IMR-90 (cell line): ENCODE measurements at regions not wholly inside any gene's neighbourhood (a gene's known extent, or its start where the extent isn't known, plus 50 kb on each side); places are given as distances from the start of the nearest gene placed in this dataset.

ENCODE experiments used
- ATAC-seq: fragments of 200-7000 bp; cut with Tn5 transposase; 2 replicates; pipeline ENCODE4 v1.9.1; 2020; ENCODE audit warnings: low read depth, mild to moderate bottlenecking, moderate library complexity
- BruUV-seq: library from RNA; stranded (reverse); fragments of 400-500 nt; replicated peaks from 2 replicates; lab custom pipeline; 2021; lab: Mats Ljungman, UMichigan
- CTCF ChIA-PET: fragments of 300-600 bp; formaldehyde crosslinking; extraction: SDS; loops from one replicate; lab custom pipeline; 2021; ENCODE audit warnings: antibody characterized with exemption; lab: Yijun Ruan, JAX
- POLR2A ChIA-PET: fragments of 300-600 bp; sonication (Branson Sonifier 250); formaldehyde crosslinking; loops from one replicate; lab custom pipeline; 2022; ENCODE audit warnings: antibody characterized with exemption; ENCODE audit not compliant: unreplicated experiment; lab: Charles Lee
- DNase-seq: peaks from one replicate; pipeline ENCODE4 v3.0.0; 2013
- H2AFZ ChIP-seq: replicated peaks from 2 replicates; pipeline ENCODE3; 2013; ENCODE audit warnings: low read length, mild to moderate bottlenecking; ENCODE audit not compliant: poor library complexity
- H2AK5ac ChIP-seq: 2 replicates; pipeline ENCODE4 v1.6.1; 2013; ENCODE audit warnings: low read depth, low read length, inconsistent platforms
- H2AK9ac ChIP-seq: replicated peaks from 2 replicates; pipeline ENCODE3; 2013; ENCODE audit warnings: mild to moderate bottlenecking, low read depth, low read length, moderate library complexity; ENCODE audit not compliant: poor library complexity
- H2BK120ac ChIP-seq: 2 replicates; pipeline ENCODE4 v1.6.1; 2013; ENCODE audit warnings: low read depth, low read length, inconsistent platforms
- H2BK15ac ChIP-seq: 3 replicates; pipeline ENCODE4 v1.6.1; 2013; ENCODE audit warnings: low read depth, low read length, inconsistent platforms
- H2BK20ac ChIP-seq: 2 replicates; pipeline ENCODE4 v1.6.1; 2013; ENCODE audit warnings: low read depth, mild to moderate bottlenecking, inconsistent platforms, low read length, moderate library complexity
- H2BK5ac ChIP-seq: 2 replicates; pipeline ENCODE4 v1.6.1; 2013; ENCODE audit warnings: mild to moderate bottlenecking, low read depth, low read length, inconsistent platforms; ENCODE audit not compliant: poor library complexity, severe bottlenecking
- H3K14ac ChIP-seq: replicated peaks from 2 replicates; pipeline ENCODE4 v1.6.1; 2013; ENCODE audit warnings: low read depth, low read length, inconsistent platforms
- H3K18ac ChIP-seq: 2 replicates; pipeline ENCODE4 v1.6.1; 2013; ENCODE audit warnings: low read depth, low read length, control low read depth
- H3K23ac ChIP-seq: 2 replicates; pipeline ENCODE4 v1.6.1; 2013; ENCODE audit warnings: low read depth, low read length, inconsistent platforms
- H3K27ac ChIP-seq: 2 replicates; pipeline ENCODE4 v1.5.1; 2013; ENCODE audit warnings: mild to moderate bottlenecking, control low read depth, low read length; ENCODE audit not compliant: insufficient read depth
- H3K27me3 ChIP-seq: 2 replicates; pipeline ENCODE4 v1.6.1; 2013; ENCODE audit warnings: low read length; ENCODE audit not compliant: control insufficient read depth, insufficient read depth
- H3K36me3 ChIP-seq: 2 replicates; pipeline ENCODE4 v1.6.1; 2013; ENCODE audit warnings: low read length, mixed read lengths; ENCODE audit not compliant: control insufficient read depth, insufficient read depth
- H3K4ac ChIP-seq: 2 replicates; pipeline ENCODE4 v1.6.1; 2013; ENCODE audit warnings: low read depth, low read length, inconsistent platforms
- H3K4me1 ChIP-seq: 2 replicates; pipeline ENCODE4 v1.6.1; 2013; ENCODE audit warnings: low read length, mixed read lengths; ENCODE audit not compliant: control insufficient read depth, insufficient read depth
- H3K4me2 ChIP-seq: 2 replicates; pipeline ENCODE4 v1.6.1; 2013; ENCODE audit warnings: low read depth, mild to moderate bottlenecking, control low read depth, low read length, moderate library complexity
- H3K4me3 ChIP-seq: 2 replicates; pipeline ENCODE4 v1.5.1; 2013; ENCODE audit warnings: low read depth, mild to moderate bottlenecking, control low read depth, low read length, moderate library complexity; ENCODE audit not compliant: insufficient read depth
- H3K56ac ChIP-seq: 2 replicates; pipeline ENCODE4 v1.6.1; 2013; ENCODE audit warnings: low read length, inconsistent platforms; ENCODE audit not compliant: insufficient read depth; ENCODE audit errors: extremely low read depth
- H3K79me1 ChIP-seq, 2 experiments: 2 replicates each; pipeline ENCODE4 v1.6.1; 2013; ENCODE audit warnings: low read length in 2 of 2, inconsistent platforms in 1 of 2, low read depth in 1 of 2
- H3K9ac ChIP-seq: 2 replicates; pipeline ENCODE4 v1.6.1; 2013; ENCODE audit warnings: low read depth, low read length, control low read depth
- H3K9me1 ChIP-seq: 2 replicates; pipeline ENCODE4 v1.6.1; 2013; ENCODE audit warnings: low read length, inconsistent platforms; ENCODE audit not compliant: insufficient read depth
- H3K9me3 ChIP-seq: 2 replicates; pipeline ENCODE4 v1.6.1; 2013; ENCODE audit warnings: low read length; ENCODE audit not compliant: control insufficient read depth, insufficient read depth
- H4K20me1 ChIP-seq: 2 replicates; pipeline ENCODE4 v1.6.1; 2013; ENCODE audit warnings: low read length, inconsistent platforms; ENCODE audit not compliant: insufficient read depth
- H4K5ac ChIP-seq: 2 replicates; pipeline ENCODE4 v1.6.1; 2013; ENCODE audit warnings: mild to moderate bottlenecking, low read depth, low read length, control low read depth
- H4K8ac ChIP-seq, 2 experiments: 2 replicates each; pipeline ENCODE4 v1.6.1; 2013; ENCODE audit warnings: low read depth in 2 of 2, low read length in 2 of 2, control low read depth in 1 of 2, inconsistent platforms in 1 of 2
- H4K91ac ChIP-seq: 2 replicates; pipeline ENCODE4 v1.6.1; 2013; ENCODE audit warnings: low read depth, low read length, inconsistent platforms; ENCODE audit not compliant: insufficient read depth
- BHLHE40 ChIP-seq: fragments of 150-350 bp; IDR thresholded peaks from 2 replicates; pipeline ENCODE4 v1.6.1; 2016; ENCODE audit warnings: mild to moderate bottlenecking, low read depth, low read length
- CEBPB ChIP-seq: IDR thresholded peaks from 2 replicates; pipeline ENCODE4 v1.6.1; 2012; ENCODE audit warnings: low read depth, low read length, improper control_type of control experiment
- CHD1 ChIP-seq: IDR thresholded peaks from 2 replicates; pipeline ENCODE4 v1.6.1; 2012; ENCODE audit warnings: low read depth, low read length, improper control_type of control experiment
- FOS ChIP-seq: fragments of 150-350 bp; IDR thresholded peaks from 2 replicates; pipeline ENCODE4 v1.6.1; 2016; ENCODE audit warnings: low read depth, low read length
- MAFK ChIP-seq: IDR thresholded peaks from 2 replicates; pipeline ENCODE4 v1.6.1; 2012; ENCODE audit warnings: low read depth, low read length, improper control_type of control experiment
- MAZ ChIP-seq: IDR thresholded peaks from 2 replicates; pipeline ENCODE4 v1.6.1; 2012; ENCODE audit warnings: low read depth, mild to moderate bottlenecking, low read length, improper control_type of control experiment, moderate library complexity, borderline replicate concordance
- MXI1 ChIP-seq: IDR thresholded peaks from 2 replicates; pipeline ENCODE4 v1.6.1; 2012; ENCODE audit warnings: low read depth, mild to moderate bottlenecking, low read length, moderate library complexity, borderline replicate concordance
- NFE2L2 ChIP-seq: fragments of 150-350 bp; IDR thresholded peaks from 2 replicates; pipeline ENCODE4 v1.6.1; 2016; ENCODE audit warnings: low read depth, mild to moderate bottlenecking, low read length
- POLR2A ChIP-seq: IDR thresholded peaks from 2 replicates; pipeline ENCODE4 v1.6.1; 2012; ENCODE audit warnings: mild to moderate bottlenecking, low read depth, low read length
- RAD21 ChIP-seq: IDR thresholded peaks from 2 replicates; pipeline ENCODE4 v1.6.1; 2012; ENCODE audit warnings: low read length, improper control_type of control experiment
- RCOR1 ChIP-seq: IDR thresholded peaks from 2 replicates; pipeline ENCODE4 v1.6.1; 2012; ENCODE audit warnings: mild to moderate bottlenecking, low read length, improper control_type of control experiment; ENCODE audit not compliant: insufficient replicate concordance
- RFX5 ChIP-seq: IDR thresholded peaks from 2 replicates; pipeline ENCODE4 v1.8.0; 2012; ENCODE audit warnings: low read depth, mild to moderate bottlenecking, low read length, moderate library complexity
- SMC3 ChIP-seq: fragments of 150-350 bp; IDR thresholded peaks from 2 replicates; pipeline ENCODE4 v1.6.1; 2016; ENCODE audit warnings: low read depth, mild to moderate bottlenecking, antibody characterized with exemption, low read length, moderate library complexity
- WGBS, 2 experiments: methylation state at CpG; one replicate each; pipeline versions ENCODE4 v1.1.5 to v1.1.7; 2013; ENCODE audit warnings: missing lambda C conversion rate in 2 of 2; ENCODE audit not compliant: insufficient read length in 1 of 2; ENCODE audit errors: extremely low coverage in 2 of 2; 5-methylcytosine and 5-hydroxymethylcytosine counted together
- dilution Hi-C: fragments of 300-500 bp; cut with HindIII; formaldehyde crosslinking; loops from one replicate; pipeline ENCODE4 v1.14.3; 2018; ENCODE audit warnings: low sequenced_read_pairs; ENCODE audit not compliant: unreplicated experiment
- in situ Hi-C: fragments of 300-500 bp; cut with MboI; formaldehyde crosslinking; loops from 3 replicates; pipeline ENCODE4 v1.14.3; 2019; ENCODE audit warnings: low sequenced_read_pairs, inconsistent platforms, mixed read lengths
- intact Hi-C: fragments of 100-400 bp; cut with micrococcal nuclease; formaldehyde crosslinking; loops from 2 replicates; pipeline ENCODE4 v1.10.0; 2022
- TF ChIP-seq, protein P1 (sequence below): fragments of 150-350 bp; IDR thresholded peaks from 2 replicates; pipeline ENCODE4 v1.6.1; 2017; ENCODE audit warnings: mild to moderate bottlenecking, antibody characterized with exemption, low read length, low read depth
- TF ChIP-seq, protein P2 (sequence below): conservative IDR thresholded peaks from 2 replicates; pipeline ENCODE4 v1.5.1; 2012; ENCODE audit warnings: mild to moderate bottlenecking, low read depth, low read length, improper control_type of control experiment
- TF ChIP-seq, protein P3 (sequence below): fragments of 150-350 bp; IDR thresholded peaks from 2 replicates; pipeline ENCODE4 v1.6.1; 2016; ENCODE audit warnings: low read depth, mild to moderate bottlenecking, low read length, moderate library complexity, borderline replicate concordance

DNA sequence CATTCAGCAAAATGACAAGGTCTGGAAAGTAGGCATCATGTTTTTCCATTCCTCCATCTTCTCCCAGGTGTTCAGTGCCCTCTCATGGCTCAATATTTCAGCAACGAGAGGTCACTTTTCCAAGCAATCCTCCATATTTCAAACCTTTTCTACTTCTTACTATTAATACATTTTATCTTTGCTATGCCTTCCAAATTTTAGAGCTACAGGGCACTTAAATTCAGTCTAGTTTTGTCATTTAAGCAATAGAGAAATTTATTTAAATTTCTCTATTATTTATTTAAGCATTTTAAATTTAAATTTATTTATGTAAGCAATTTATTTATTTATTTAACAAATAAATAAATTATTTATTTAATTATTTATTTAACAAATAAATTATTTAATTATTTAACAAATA lies 305.1 kb upstream of the ANXA10 start:
- ChIA-PET POLR2A (no interaction called here), CTCF (no interaction called here)
- H3K27me3 ChIP-seq, result no peaks in the 10 kb centered on the region
- H2BK120ac ChIP-seq, result no peak overlapping the region
- H3K9ac ChIP-seq, result no peak overlapping the region
- no peak overlapping the region for H2BK5ac ChIP-seq
- H2BK15ac ChIP-seq, result no peak overlapping the region
- no peaks in the 10 kb centered on the region for H3K36me3 ChIP-seq
- H2AK5ac ChIP-seq, result no peak overlapping the region
- intact Hi-C loops, result no loop called here
- no peak overlapping the region for H3K18ac ChIP-seq
- DNase-seq (no peak), ATAC-seq (no peak)
- H3K27ac ChIP-seq, result no peak overlapping the region
- no peak overlapping the region for H4K8ac ChIP-seq
- H4K20me1 ChIP-seq, result no peaks in the 10 kb centered on the region
- no peaks in the 10 kb centered on the region for H3K9me1 ChIP-seq
- no peak overlapping the region for H4K5ac ChIP-seq
- H3K4ac ChIP-seq, result no peak overlapping the region
- H3K4me3 ChIP-seq, result no peak overlapping the region
- in situ Hi-C loops, result no loop called here
- H4K91ac ChIP-seq, result no peak overlapping the region
- no CpG with 5 or more reads among the region's 1 CpG for WGBS, 2 experiments
- no peak overlapping the region for H2AFZ ChIP-seq
- H3K4me1 ChIP-seq, result no peaks in the 10 kb centered on the region
- no peak overlapping the region for H3K4me2 ChIP-seq
- no peak overlapping the region for H3K23ac ChIP-seq
- no peak overlapping the region for H2AK9ac ChIP-seq
- H3K79me1 ChIP-seq, result no peaks in the 10 kb centered on the region
- no peaks in the 10 kb centered on the region for H3K9me3 ChIP-seq
- H3K56ac ChIP-seq, result no peak overlapping the region
- H2BK20ac ChIP-seq, result no peak overlapping the region
- TF ChIP-seq SMC3, result no peak
- TF ChIP-seq, protein P1, sequence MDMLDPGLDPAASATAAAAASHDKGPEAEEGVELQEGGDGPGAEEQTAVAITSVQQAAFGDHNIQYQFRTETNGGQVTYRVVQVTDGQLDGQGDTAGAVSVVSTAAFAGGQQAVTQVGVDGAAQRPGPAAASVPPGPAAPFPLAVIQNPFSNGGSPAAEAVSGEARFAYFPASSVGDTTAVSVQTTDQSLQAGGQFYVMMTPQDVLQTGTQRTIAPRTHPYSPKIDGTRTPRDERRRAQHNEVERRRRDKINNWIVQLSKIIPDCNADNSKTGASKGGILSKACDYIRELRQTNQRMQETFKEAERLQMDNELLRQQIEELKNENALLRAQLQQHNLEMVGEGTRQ, result no peak
- no peak for TF ChIP-seq CHD1
- no peak for TF ChIP-seq NFE2L2
- TF ChIP-seq, protein P2, sequence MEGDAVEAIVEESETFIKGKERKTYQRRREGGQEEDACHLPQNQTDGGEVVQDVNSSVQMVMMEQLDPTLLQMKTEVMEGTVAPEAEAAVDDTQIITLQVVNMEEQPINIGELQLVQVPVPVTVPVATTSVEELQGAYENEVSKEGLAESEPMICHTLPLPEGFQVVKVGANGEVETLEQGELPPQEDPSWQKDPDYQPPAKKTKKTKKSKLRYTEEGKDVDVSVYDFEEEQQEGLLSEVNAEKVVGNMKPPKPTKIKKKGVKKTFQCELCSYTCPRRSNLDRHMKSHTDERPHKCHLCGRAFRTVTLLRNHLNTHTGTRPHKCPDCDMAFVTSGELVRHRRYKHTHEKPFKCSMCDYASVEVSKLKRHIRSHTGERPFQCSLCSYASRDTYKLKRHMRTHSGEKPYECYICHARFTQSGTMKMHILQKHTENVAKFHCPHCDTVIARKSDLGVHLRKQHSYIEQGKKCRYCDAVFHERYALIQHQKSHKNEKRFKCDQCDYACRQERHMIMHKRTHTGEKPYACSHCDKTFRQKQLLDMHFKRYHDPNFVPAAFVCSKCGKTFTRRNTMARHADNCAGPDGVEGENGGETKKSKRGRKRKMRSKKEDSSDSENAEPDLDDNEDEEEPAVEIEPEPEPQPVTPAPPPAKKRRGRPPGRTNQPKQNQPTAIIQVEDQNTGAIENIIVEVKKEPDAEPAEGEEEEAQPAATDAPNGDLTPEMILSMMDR, result no peak
- no peak for TF ChIP-seq POLR2A
- TF ChIP-seq CEBPB, result no peak
- no peak for TF ChIP-seq FOS
- no peak for TF ChIP-seq BHLHE40
- TF ChIP-seq, protein P3, sequence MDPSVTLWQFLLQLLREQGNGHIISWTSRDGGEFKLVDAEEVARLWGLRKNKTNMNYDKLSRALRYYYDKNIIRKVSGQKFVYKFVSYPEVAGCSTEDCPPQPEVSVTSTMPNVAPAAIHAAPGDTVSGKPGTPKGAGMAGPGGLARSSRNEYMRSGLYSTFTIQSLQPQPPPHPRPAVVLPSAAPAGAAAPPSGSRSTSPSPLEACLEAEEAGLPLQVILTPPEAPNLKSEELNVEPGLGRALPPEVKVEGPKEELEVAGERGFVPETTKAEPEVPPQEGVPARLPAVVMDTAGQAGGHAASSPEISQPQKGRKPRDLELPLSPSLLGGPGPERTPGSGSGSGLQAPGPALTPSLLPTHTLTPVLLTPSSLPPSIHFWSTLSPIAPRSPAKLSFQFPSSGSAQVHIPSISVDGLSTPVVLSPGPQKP, result no peak
- TF ChIP-seq MAZ, result no peak
- no peak for TF ChIP-seq MXI1
- no peak for TF ChIP-seq RAD21
- TF ChIP-seq RFX5, result no peak
- no peak for TF ChIP-seq MAFK
- no peak for TF ChIP-seq RCOR1
- no peak overlapping the region for H3K14ac ChIP-seq
- BruUV-seq, result no TSS peak
- dilution Hi-C loops, result no loop called here
